ENCODE measurements at regions not wholly inside any gene's neighbourhood (a gene's known extent, or its start where the extent isn't known, plus 50 kb on each side); places are given as distances from the start of the nearest gene placed in this dataset.

GRCh38 chr14:38063711-38064320 is 143.9 kb upstream of the SSTR1 start:
- Histone ChIP-seq H3K9ac (ENCODE audit: low read length) (no peak overlapping the region), H3K9me3 (ENCODE audit: insufficient read depth, low read depth, low read length) (peaks cover 5% of the 10 kb centered on the region), H2AFZ (ENCODE audit: low read depth, low read length) (no peak overlapping the region), H3K79me2 (ENCODE audit: insufficient read depth, low read length) (no peaks in the 10 kb centered on the region), H4K20me1 (ENCODE audit: insufficient read depth, low read length) (no peaks in the 10 kb centered on the region), H3K4me2 (ENCODE audit: low read length) (no peak overlapping the region), H3K36me3 (ENCODE audit: insufficient read depth, low read length) (no peaks in the 10 kb centered on the region), H3K4me3 (ENCODE audit: insufficient read depth, low read depth, low read length) (no peak overlapping the region), H3K4me1 (ENCODE audit: insufficient read depth, low read length) (no peaks in the 10 kb centered on the region), H3K27me3 (ENCODE audit: insufficient read depth, low read length) (no peaks in the 10 kb centered on the region), H3K27ac (ENCODE audit: low read depth, low read length) (no peak overlapping the region)
- H3K4me3 Mint-ChIP-seq (ENCODE audit: unreplicated experiment): no peak overlapping the region
- DNase-seq (ENCODE audit: low read depth): no peak
- H3K27ac Mint-ChIP-seq (ENCODE audit: unreplicated experiment): no peak overlapping the region
- H3K27me3 Mint-ChIP-seq (ENCODE audit: low read depth, unreplicated experiment): no peaks in the 10 kb centered on the region
- H3K9me3 Mint-ChIP-seq (ENCODE audit: unreplicated experiment): peaks cover 9% of the 10 kb centered on the region
- no peak for FAIRE-seq
- H3K4me1 Mint-ChIP-seq (ENCODE audit: low read depth, unreplicated experiment): no peaks in the 10 kb centered on the region
- TF ChIP-seq CTCF (IDR thresholded peaks at IDR 0.05; ENCODE audit: insufficient read depth, low read depth, low read length): no peak
- TF ChIP-seq EZH2 (IDR thresholded peaks at IDR 0.05; ENCODE audit: insufficient read depth, low read length): no peak
- no peaks in the 10 kb centered on the region for H3K36me3 Mint-ChIP-seq (ENCODE audit: low read depth, unreplicated experiment)

- H3K4me3 Mint-ChIP-seq (ENCODE audit: unreplicated experiment): no peak overlapping the region
- Histone ChIP-seq H3K9me3 (ENCODE audit: insufficient read depth, low read depth, low read length) (peaks cover 5% of the 10 kb centered on the region), H2AFZ (ENCODE audit: low read depth, low read length) (no peak overlapping the region), H3K36me3 (ENCODE audit: insufficient read depth, low read length) (no peaks in the 10 kb centered on the region), H3K4me3 (ENCODE audit: insufficient read depth, low read depth, low read length) (no peak overlapping the region), H3K4me2 (ENCODE audit: low read length) (no peak overlapping the region), H3K4me1 (ENCODE audit: insufficient read depth, low read length) (no peaks in the 10 kb centered on the region), H3K27me3 (ENCODE audit: insufficient read depth, low read length) (no peaks in the 10 kb centered on the region), H4K20me1 (ENCODE audit: insufficient read depth, low read length) (no peaks in the 10 kb centered on the region), H3K27ac (ENCODE audit: low read depth, low read length) (no peak overlapping the region), H3K79me2 (ENCODE audit: insufficient read depth, low read length) (no peaks in the 10 kb centered on the region), H3K9ac (ENCODE audit: low read length) (no peak overlapping the region)
- no peaks in the 10 kb centered on the region for H3K27me3 Mint-ChIP-seq (ENCODE audit: low read depth, unreplicated experiment)
- DNase-seq (ENCODE audit: low read depth) (no peak), FAIRE-seq (no peak)
- no peak overlapping the region for H3K27ac Mint-ChIP-seq (ENCODE audit: unreplicated experiment)
- H3K4me1 Mint-ChIP-seq (ENCODE audit: low read depth, unreplicated experiment): no peaks in the 10 kb centered on the region
- no peak for TF ChIP-seq EZH2 (IDR thresholded peaks at IDR 0.05; ENCODE audit: insufficient read depth, low read length)
- no peak for TF ChIP-seq CTCF (IDR thresholded peaks at IDR 0.05; ENCODE audit: insufficient read depth, low read depth, low read length)
- no peaks in the 10 kb centered on the region for H3K36me3 Mint-ChIP-seq (ENCODE audit: low read depth, unreplicated experiment)
- H3K9me3 Mint-ChIP-seq (ENCODE audit: unreplicated experiment): peaks cover 9% of the 10 kb centered on the region
These were observed 142.5 kb upstream of the SSTR1 start for GRCh38 chr14:38065106-38065762.

- Histone ChIP-seq H3K4me2 (ENCODE audit: low read length) (no peak overlapping the region), H3K9ac (ENCODE audit: low read length) (no peak overlapping the region), H2AFZ (ENCODE audit: low read depth, low read length) (no peak overlapping the region), H4K20me1 (ENCODE audit: insufficient read depth, low read length) (no peaks in the 10 kb centered on the region), H3K4me3 (ENCODE audit: insufficient read depth, low read depth, low read length) (no peak overlapping the region), H3K9me3 (ENCODE audit: insufficient read depth, low read depth, low read length) (no peaks in the 10 kb centered on the region), H3K36me3 (ENCODE audit: insufficient read depth, low read length) (no peaks in the 10 kb centered on the region), H3K79me2 (ENCODE audit: insufficient read depth, low read length) (no peaks in the 10 kb centered on the region), H3K27ac (ENCODE audit: low read depth, low read length) (no peak overlapping the region), H3K4me1 (ENCODE audit: insufficient read depth, low read length) (no peaks in the 10 kb centered on the region), H3K27me3 (ENCODE audit: insufficient read depth, low read length) (no peaks in the 10 kb centered on the region)
- H3K4me1 Mint-ChIP-seq (ENCODE audit: low read depth, unreplicated experiment): no peaks in the 10 kb centered on the region
- no peaks in the 10 kb centered on the region for H3K27me3 Mint-ChIP-seq (ENCODE audit: low read depth, unreplicated experiment)
- H3K4me3 Mint-ChIP-seq (ENCODE audit: unreplicated experiment): no peak overlapping the region
- H3K9me3 Mint-ChIP-seq (ENCODE audit: unreplicated experiment): no peaks in the 10 kb centered on the region
- H3K27ac Mint-ChIP-seq (ENCODE audit: unreplicated experiment): no peak overlapping the region
- FAIRE-seq (no peak), DNase-seq (ENCODE audit: low read depth) (no peak)
- H3K36me3 Mint-ChIP-seq (ENCODE audit: low read depth, unreplicated experiment): no peaks in the 10 kb centered on the region
- no peak for TF ChIP-seq CTCF (IDR thresholded peaks at IDR 0.05; ENCODE audit: insufficient read depth, low read depth, low read length)
- TF ChIP-seq EZH2 (IDR thresholded peaks at IDR 0.05; ENCODE audit: insufficient read depth, low read length): no peak
These were observed 137.6 kb upstream of the SSTR1 start for GRCh38 chr14:38070061-38070588.

Data from astrocyte (in vitro differentiated cells and primary cell).